K562 (cell line): ENCODE measurements at regions not wholly inside any gene's neighbourhood (a gene's known extent, or its start where the extent isn't known, plus 50 kb on each side); places are given as distances from the start of the nearest gene placed in this dataset.

Experiments
- ATAC-seq: fragments of 200-7000 bp; cut with Tn5 transposase; 3 replicates; pipeline ENCODE4 v1.9.1; 2020; ENCODE audit warnings: moderate library complexity
- BruUV-seq: library from RNA; stranded (reverse); fragments of 400-500 nt; replicated peaks from 2 replicates; lab custom pipeline; 2021; lab: Mats Ljungman, UMichigan
- CTCF ChIA-PET: fragments of 300-600 bp; formaldehyde crosslinking; extraction: SDS; loops from one replicate; lab custom pipeline; 2021; ENCODE audit warnings: low intra/inter-chr PET ratio; lab: Yijun Ruan, JAX
- POLR2A ChIA-PET: fragments of 300-600, 350-650 bp; sonication (Branson Sonifier 250); formaldehyde crosslinking; extraction: SDS; loops from one replicate; lab custom pipeline; 2021; ENCODE audit warnings: antibody characterized with exemption, inconsistent platforms; lab: Yijun Ruan, JAX
- DNase-seq, 4 experiments: peaks; one replicate each; pipeline versions ENCODE4 v3.0.0 to v3.0.0-alpha.2; 2011 to 2018; ENCODE audit warnings: low spot score in 3 of 4, mixed read lengths in 3 of 4; ENCODE audit errors: extremely low read depth in 1 of 4
- FAIRE-seq: peaks from 2 replicates; lab custom pipeline; 2011; peaks lifted over from hg19 to GRCh38; lab: Jason Lieb, UNC
- H2AFZ ChIP-seq: 2 replicates; pipeline ENCODE4 v1.6.0; 2011; ENCODE audit warnings: low read depth, low read length, control low read depth, inconsistent platforms
- H3K27ac ChIP-seq: fragments of 200-600 bp; 3 replicates; pipeline ENCODE4 v1.8.0; 2011; ENCODE audit warnings: low read depth, mild to moderate bottlenecking, control low read depth, inconsistent platforms, low read length, moderate library complexity, mixed read lengths; ENCODE audit errors: extremely low read depth
- H3K27me3 ChIP-seq, 2 experiments: fragments of 300-600 bp in 1 of 2; 2 replicates in 1 of 2; 3 replicates in 1 of 2; pipeline versions ENCODE4 v1.6.0 to v1.8.0; 2011; ENCODE audit warnings: inconsistent platforms in 2 of 2, low read length in 2 of 2, mild to moderate bottlenecking in 1 of 2, mixed read lengths in 1 of 2, moderate library complexity in 1 of 2; ENCODE audit not compliant: control insufficient read depth in 2 of 2, insufficient read depth in 2 of 2
- H3K36me3 ChIP-seq: fragments of 300-600 bp; 3 replicates; pipeline ENCODE4 v1.8.0; 2011; ENCODE audit warnings: mild to moderate bottlenecking, low read length, inconsistent platforms; ENCODE audit not compliant: control insufficient read depth, insufficient read depth
- H3K4me1 ChIP-seq, 2 experiments: fragments of 200-600 bp in 1 of 2; replicated peaks in 1 of 2; 2 replicates in 1 of 2; 3 replicates in 1 of 2; pipeline versions ENCODE4 v1.5.1 to v1.8.0; 2011; ENCODE audit warnings: inconsistent platforms in 2 of 2, low read length in 2 of 2, mild to moderate bottlenecking in 1 of 2, mixed read lengths in 1 of 2, moderate library complexity in 1 of 2; ENCODE audit not compliant: control insufficient read depth in 2 of 2, insufficient read depth in 2 of 2
- H3K4me2 ChIP-seq: 2 replicates; pipeline ENCODE4 v1.6.1; 2011; ENCODE audit warnings: low read length, control low read depth, inconsistent platforms, mixed read lengths; ENCODE audit not compliant: insufficient read depth
- H3K4me3 ChIP-seq: fragments of 200-600 bp; sonication (generic), shearing (Covaris generic); 2 replicates; pipeline ENCODE4 v1.5.1; 2016; ENCODE audit warnings: control low read depth, inconsistent platforms
- H3K79me2 ChIP-seq: fragments of 200-600 bp; 3 replicates; pipeline ENCODE4 v1.8.0; 2011; ENCODE audit warnings: low read length, inconsistent platforms; ENCODE audit not compliant: control insufficient read depth, insufficient read depth
- H3K9ac ChIP-seq, 2 experiments: 2 replicates each; pipeline versions ENCODE4 v1.6.0 to v1.6.1; 2011; ENCODE audit warnings: low read depth in 2 of 2, low read length in 2 of 2, control low read depth in 1 of 2, inconsistent platforms in 1 of 2, mild to moderate bottlenecking in 1 of 2, mixed read lengths in 1 of 2; ENCODE audit not compliant: insufficient read depth in 1 of 2
- H3K9me1 ChIP-seq: one replicate; pipeline ENCODE4 v1.6.0; 2011; ENCODE audit warnings: inconsistent platforms, mild to moderate bottlenecking, low read length, moderate library complexity; ENCODE audit not compliant: control insufficient read depth, insufficient read depth
- H3K9me3 ChIP-seq: replicated peaks from 2 replicates; pipeline ENCODE4 v1.5.1; 2011; ENCODE audit warnings: low read depth, low read length, inconsistent platforms; ENCODE audit not compliant: control insufficient read depth, insufficient read depth
- H4K20me1 ChIP-seq: replicated peaks from 2 replicates; pipeline ENCODE4 v1.6.1; 2011; ENCODE audit warnings: low read length, inconsistent platforms, mixed read lengths; ENCODE audit not compliant: control insufficient read depth, insufficient read depth
- DNMT1 ChIP-seq: fragments of 450-650 bp; IDR thresholded peaks from 2 replicates; pipeline ENCODE4 v1.6.1; 2016; ENCODE audit warnings: antibody characterized with exemption, mild to moderate bottlenecking
- MCM2 ChIP-seq: fragments of 450-650 bp; IDR thresholded peaks from 2 replicates; pipeline ENCODE4 v1.6.1; 2017; ENCODE audit warnings: low read depth, mild to moderate bottlenecking
- MCM3 ChIP-seq: fragments of 450-650 bp; IDR thresholded peaks from 2 replicates; pipeline ENCODE4 v1.6.1; 2016
- MYNN ChIP-seq, 2 experiments: sonication (generic); formaldehyde crosslinking in 1 of 2; IDR thresholded peaks; 2 replicates each; pipeline versions ENCODE4 v1.5.0 to v1.6.1; 2016 to 2020; ENCODE audit warnings: antibody characterized with exemption in 1 of 2, missing genetic modification reagents in 1 of 2
- PRMT5 ChIP-seq: sonication (generic); formaldehyde crosslinking; IDR thresholded peaks from 2 replicates; pipeline ENCODE4 v1.5.0; 2020; ENCODE audit warnings: missing genetic modification reagents
- RFX7 ChIP-seq: fragments of 250-450 bp; sonication (Bioruptor Pico); IDR thresholded peaks from 2 replicates; pipeline ENCODE4 v1.5.1; 2021; ENCODE audit warnings: mild to moderate bottlenecking
- STAG1 ChIP-seq: sonication (generic); formaldehyde crosslinking; IDR thresholded peaks from 2 replicates; pipeline ENCODE4 v1.5.0; 2020; ENCODE audit warnings: missing genetic modification reagents, borderline replicate concordance
- TFAP4 ChIP-seq: sonication (generic); formaldehyde crosslinking; IDR thresholded peaks from 2 replicates; pipeline ENCODE4 v1.8.0; 2022; ENCODE audit warnings: missing genetic modification reagents, mild to moderate bottlenecking, moderate library complexity, borderline replicate concordance
- ZMIZ1 ChIP-seq, 2 experiments: fragments of 150-350 bp in 1 of 2; IDR thresholded peaks; 2 replicates each; pipeline ENCODE4 v1.6.1; 2012 to 2016; ENCODE audit warnings: low read depth in 2 of 2, low read length in 2 of 2, mild to moderate bottlenecking in 1 of 2, moderate library complexity in 1 of 2
- ZNF263 ChIP-seq: sonication (generic); formaldehyde crosslinking; IDR thresholded peaks from 2 replicates; pipeline ENCODE4 v1.8.0; 2022; ENCODE audit warnings: mild to moderate bottlenecking, missing genetic modification reagents, borderline replicate concordance
- ZNF609 ChIP-seq: sonication (generic); formaldehyde crosslinking; IDR thresholded peaks from 2 replicates; pipeline ENCODE4 v1.8.1; 2023; ENCODE audit warnings: missing genetic modification reagents, mild to moderate bottlenecking, borderline replicate concordance
- ZNF655 ChIP-seq: fragments of 250-450 bp; sonication (Bioruptor Pico); IDR thresholded peaks from 2 replicates; pipeline ENCODE4 v1.5.0; 2021
- WGBS: fragments of 100-300 bp; shearing (Covaris generic); methylation state at CpG from one replicate; pipeline ENCODE4 v1.1.6; 2016; ENCODE audit warnings: low coverage, mixed read lengths; ENCODE audit not compliant: insufficient coverage; ENCODE audit errors: missing lambda C conversion rate; 5-methylcytosine and 5-hydroxymethylcytosine counted together
- in situ Hi-C: fragments of 300-500 bp; cut with MboI; formaldehyde crosslinking; loops from 4 replicates; pipeline ENCODE4 v1.15.0; 2018; ENCODE audit warnings: inconsistent platforms, mixed read lengths
- intact Hi-C: fragments of 100-400 bp; cut with micrococcal nuclease; formaldehyde crosslinking; loops from 2 replicates; pipeline ENCODE4 v1.14.2; 2022

- Histone ChIP-seq H3K27me3 (peaks cover 0 to 3% of the 10 kb centered on the region in 2 experiments; a peak in 2 of 5 replicates), H3K9me1 (no peaks in the 10 kb centered on the region), H3K4me3 (no peak overlapping the region), H4K20me1 (no peaks in the 10 kb centered on the region), H3K79me2 (no peaks in the 10 kb centered on the region), H3K4me2 (no peak overlapping the region), H3K9me3 (no peaks in the 10 kb centered on the region), H3K9ac (no peak overlapping the region), H3K27ac (no peak overlapping the region), H3K36me3 (no peaks in the 10 kb centered on the region), H2AFZ (no peak overlapping the region), H3K4me1 (no peaks in the 10 kb centered on the region)
- BruUV-seq = no TSS peak
- ATAC-seq (no peak), FAIRE-seq (no peak), DNase-seq (no peak)
- intact Hi-C loops = no loop called here
- in situ Hi-C loops = no loop called here
- POLR2A ChIA-PET = no interaction called here
- CTCF ChIA-PET = no interaction called here
- 0% methylated on average over 3 of the region's 4 CpGs for WGBS
- TF ChIP-seq RFX7 (no peak), MCM3 (no peak), STAG1 (no peak), TFAP4 (no peak), MYNN (IDR thresholded peaks at IDR 0.05) (no peak), MYNN (CRISPR knock-in tag; IDR thresholded peaks at IDR 0.05) (no peak), DNMT1 (no peak), MCM2 (no peak), ZMIZ1 (IDR thresholded peaks at IDR 0.05; ENCODE audit: low read depth in 2 of 2, low read length in 2 of 2) (no peak), ZNF263 (CRISPR knock-in tag) (no peak), ZNF609 (CRISPR knock-in tag) (no peak), ZNF655 (no peak), PRMT5 (CRISPR knock-in tag) (no peak)
Measured at GRCh38 chr13:32897296-32897695, 118.9 kb upstream of the KL start.
